H9 (cell line): ENCODE measurements at regions not wholly inside any gene's neighbourhood (a gene's known extent, or its start where the extent isn't known, plus 50 kb on each side); places are given as distances from the start of the nearest gene placed in this dataset.

ENCODE experiments used
- DNase-seq: peaks from one replicate; pipeline ENCODE4 v3.0.0-alpha.2; 2017
- H2AFZ ChIP-seq: one replicate; pipeline ENCODE4 v1.6.1; 2013; ENCODE audit warnings: mild to moderate bottlenecking, low read length, control low read depth, moderate library complexity
- H2AK5ac ChIP-seq: 2 replicates; pipeline ENCODE4 v1.6.1; 2013; ENCODE audit warnings: low read length, control low read depth, mixed read lengths; ENCODE audit not compliant: insufficient read length
- H2BK120ac ChIP-seq: one replicate; pipeline ENCODE4 v1.6.1; 2013; ENCODE audit warnings: low read depth, mild to moderate bottlenecking, low read length, control low read depth, inconsistent platforms; ENCODE audit not compliant: poor library complexity, severe bottlenecking
- H2BK12ac ChIP-seq: 2 replicates; pipeline ENCODE4 v1.6.1; 2013; ENCODE audit warnings: low read length, control low read depth, mixed read lengths, low read depth; ENCODE audit not compliant: insufficient read length
- H2BK15ac ChIP-seq: 2 replicates; pipeline ENCODE4 v1.6.1; 2013; ENCODE audit warnings: low read depth, low read length, control low read depth
- H2BK20ac ChIP-seq: one replicate; pipeline ENCODE4 v1.6.1; 2013; ENCODE audit warnings: low read depth, mild to moderate bottlenecking, low read length, control low read depth, inconsistent platforms; ENCODE audit not compliant: poor library complexity, severe bottlenecking
- H2BK5ac ChIP-seq: 2 replicates; pipeline ENCODE4 v1.6.1; 2013; ENCODE audit warnings: low read length, control low read depth, mixed read lengths; ENCODE audit not compliant: insufficient read length
- H3K14ac ChIP-seq: 2 replicates; pipeline ENCODE4 v1.6.1; 2013; ENCODE audit warnings: low read length, control low read depth; ENCODE audit not compliant: insufficient read depth
- H3K18ac ChIP-seq: 2 replicates; pipeline ENCODE4 v1.6.1; 2013; ENCODE audit warnings: low read depth, mild to moderate bottlenecking, mixed read lengths, low read length, control low read depth; ENCODE audit not compliant: insufficient read length
- H3K23ac ChIP-seq: 2 replicates; pipeline ENCODE4 v1.6.1; 2013; ENCODE audit warnings: low read length, control low read depth, mixed read lengths, low read depth; ENCODE audit not compliant: insufficient read length
- H3K23me2 ChIP-seq: 2 replicates; pipeline ENCODE4 v1.6.1; 2013; ENCODE audit warnings: low read depth, mild to moderate bottlenecking, mixed read lengths, low read length, control low read depth; ENCODE audit not compliant: insufficient read length, poor library complexity, severe bottlenecking
- H3K27ac ChIP-seq: 2 replicates; pipeline ENCODE4 v1.5.1; 2013; ENCODE audit warnings: low read length, control low read depth, mixed read lengths, low read depth; ENCODE audit not compliant: insufficient read length
- H3K27me3 ChIP-seq: 2 replicates; pipeline ENCODE4 v1.6.1; 2013; ENCODE audit warnings: low read length, control low read depth, inconsistent platforms; ENCODE audit not compliant: insufficient read depth
- H3K4ac ChIP-seq: 2 replicates; pipeline ENCODE4 v1.6.1; 2013; ENCODE audit warnings: low read depth, mild to moderate bottlenecking, control low read depth, inconsistent platforms, low read length, moderate library complexity
- H3K4me1 ChIP-seq: 2 replicates; pipeline ENCODE4 v1.6.1; 2013; ENCODE audit warnings: low read length, control low read depth, inconsistent platforms; ENCODE audit not compliant: insufficient read depth
- H3K4me2 ChIP-seq: 2 replicates; pipeline ENCODE4 v1.6.1; 2013; ENCODE audit warnings: low read length, control low read depth, mixed read lengths; ENCODE audit not compliant: insufficient read length, insufficient read depth
- H3K56ac ChIP-seq: 2 replicates; pipeline ENCODE4 v1.6.1; 2013; ENCODE audit warnings: low read depth, mild to moderate bottlenecking, mixed read lengths, low read length, control low read depth; ENCODE audit not compliant: insufficient read length
- H3K79me1 ChIP-seq: 2 replicates; pipeline ENCODE4 v1.6.1; 2013; ENCODE audit warnings: low read depth, mild to moderate bottlenecking, moderate library complexity, low read length, control low read depth, inconsistent platforms; ENCODE audit not compliant: insufficient read depth, poor library complexity, severe bottlenecking
- H3K79me2 ChIP-seq: 2 replicates; pipeline ENCODE4 v1.6.1; 2013; ENCODE audit warnings: low read length, control low read depth, inconsistent platforms; ENCODE audit not compliant: insufficient read depth
- H3K9ac ChIP-seq: 2 replicates; pipeline ENCODE4 v1.6.1; 2013; ENCODE audit warnings: low read length, control low read depth, mixed read lengths; ENCODE audit not compliant: insufficient read length; ENCODE audit errors: extremely low read depth
- H3K9me3 ChIP-seq: one replicate; pipeline ENCODE4 v1.6.1; 2013; ENCODE audit warnings: low read depth, low read length, inconsistent platforms; ENCODE audit not compliant: control insufficient read depth
- H3T11ph ChIP-seq: one replicate; pipeline ENCODE4 v1.6.1; 2013; ENCODE audit warnings: mild to moderate bottlenecking, low read length, control low read depth, inconsistent platforms
- H4K20me1 ChIP-seq: one replicate; pipeline ENCODE4 v1.6.1; 2013; ENCODE audit not compliant: control insufficient read depth, insufficient read length, insufficient read depth
- H4K5ac ChIP-seq: 2 replicates; pipeline ENCODE4 v1.6.1; 2013; ENCODE audit warnings: low read depth, mild to moderate bottlenecking, mixed read lengths, low read length, control low read depth; ENCODE audit not compliant: insufficient read length
- H4K8ac ChIP-seq: replicated peaks from 2 replicates; pipeline ENCODE4 v1.6.1; 2013; ENCODE audit warnings: low read length, control low read depth, mixed read lengths, low read depth; ENCODE audit not compliant: insufficient read length
- H4K91ac ChIP-seq: 2 replicates; pipeline ENCODE4 v1.6.1; 2013; ENCODE audit warnings: low read depth, mild to moderate bottlenecking, moderate library complexity, mixed read lengths, low read length, control low read depth; ENCODE audit not compliant: insufficient read length
- H3K27ac Mint-ChIP-seq, 3 experiments: 2 replicates in 2 of 3; 3 replicates in 1 of 3; pipeline ENCODE4 v1.8.0; 2020 to 2021; ENCODE audit warnings: mixed read lengths in 3 of 3, mild to moderate bottlenecking in 1 of 3, moderate library complexity in 1 of 3
- H3K27me3 Mint-ChIP-seq: 2 replicates; pipeline ENCODE4 v1.8.0; 2021; ENCODE audit warnings: low read depth, mild to moderate bottlenecking, moderate library complexity, mixed read lengths
- H3K36me3 Mint-ChIP-seq, 3 experiments: 2 replicates in 2 of 3; 3 replicates in 1 of 3; pipeline ENCODE4 v1.8.0; 2020 to 2021; ENCODE audit warnings: low read depth in 3 of 3, mixed read lengths in 3 of 3; ENCODE audit not compliant: insufficient read depth in 1 of 3
- H3K4me1 Mint-ChIP-seq, 2 experiments: 2 replicates each; pipeline ENCODE4 v1.8.0; 2020; ENCODE audit warnings: mixed read lengths in 2 of 2
- H3K4me3 Mint-ChIP-seq, 2 experiments: 2 replicates in 1 of 2; 3 replicates in 1 of 2; pipeline ENCODE4 v1.8.0; 2020 to 2021; ENCODE audit warnings: mild to moderate bottlenecking in 2 of 2, mixed read lengths in 2 of 2, moderate library complexity in 1 of 2
- H3K9me3 Mint-ChIP-seq, 2 experiments: 2 replicates in 1 of 2; 3 replicates in 1 of 2; pipeline ENCODE4 v1.8.0; 2020; ENCODE audit warnings: mild to moderate bottlenecking in 2 of 2, mixed read lengths in 2 of 2, moderate library complexity in 1 of 2
- WGBS: extraction: QIAGEN DNeasy Blood & Tissue Kit; methylation state at CpG from one replicate; pipeline ENCODE4 v1.1.7; 2013; ENCODE audit warnings: missing lambda C conversion rate, low lambda C conversion rate, mixed read lengths; ENCODE audit not compliant: insufficient read length; ENCODE audit errors: extremely low coverage; 5-methylcytosine and 5-hydroxymethylcytosine counted together
- TF ChIP-seq, protein P1 (sequence below): fragments of 200-600 bp; sonication (generic); conservative IDR thresholded peaks from 3 replicates; pipeline ENCODE4 v1.8.0; 2021; ENCODE audit warnings: antibody characterized with exemption, mild to moderate bottlenecking

DNA sequence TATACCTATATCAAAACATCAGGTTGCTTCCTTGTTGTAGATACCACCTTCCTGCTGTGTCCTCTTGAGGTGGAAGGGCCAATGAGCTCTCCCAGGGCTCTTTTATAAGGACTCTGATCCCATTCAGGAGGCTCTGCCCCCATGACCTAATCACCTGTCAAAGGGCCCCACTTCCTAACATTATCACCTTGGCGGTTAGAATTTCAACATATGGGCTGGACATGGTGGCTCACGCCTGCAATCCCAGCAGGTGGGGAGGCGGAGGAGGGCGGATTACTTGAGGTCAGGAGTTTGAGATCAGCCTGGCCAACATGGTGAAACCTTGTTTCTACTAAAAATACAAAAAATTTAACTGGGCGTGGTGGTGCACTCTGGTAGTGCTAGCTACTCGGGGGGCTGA, 86.4 kb downstream of the HAPSTR1 start:
- no peak overlapping the region for H2BK15ac ChIP-seq
- TF ChIP-seq, protein P1, sequence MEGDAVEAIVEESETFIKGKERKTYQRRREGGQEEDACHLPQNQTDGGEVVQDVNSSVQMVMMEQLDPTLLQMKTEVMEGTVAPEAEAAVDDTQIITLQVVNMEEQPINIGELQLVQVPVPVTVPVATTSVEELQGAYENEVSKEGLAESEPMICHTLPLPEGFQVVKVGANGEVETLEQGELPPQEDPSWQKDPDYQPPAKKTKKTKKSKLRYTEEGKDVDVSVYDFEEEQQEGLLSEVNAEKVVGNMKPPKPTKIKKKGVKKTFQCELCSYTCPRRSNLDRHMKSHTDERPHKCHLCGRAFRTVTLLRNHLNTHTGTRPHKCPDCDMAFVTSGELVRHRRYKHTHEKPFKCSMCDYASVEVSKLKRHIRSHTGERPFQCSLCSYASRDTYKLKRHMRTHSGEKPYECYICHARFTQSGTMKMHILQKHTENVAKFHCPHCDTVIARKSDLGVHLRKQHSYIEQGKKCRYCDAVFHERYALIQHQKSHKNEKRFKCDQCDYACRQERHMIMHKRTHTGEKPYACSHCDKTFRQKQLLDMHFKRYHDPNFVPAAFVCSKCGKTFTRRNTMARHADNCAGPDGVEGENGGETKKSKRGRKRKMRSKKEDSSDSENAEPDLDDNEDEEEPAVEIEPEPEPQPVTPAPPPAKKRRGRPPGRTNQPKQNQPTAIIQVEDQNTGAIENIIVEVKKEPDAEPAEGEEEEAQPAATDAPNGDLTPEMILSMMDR = no peak
- no peaks in the 10 kb centered on the region for H4K20me1 ChIP-seq
- H4K5ac ChIP-seq = no peak overlapping the region
- H3K27me3 ChIP-seq = no peaks in the 10 kb centered on the region
- H3K4me2 ChIP-seq = no peak overlapping the region
- H2BK12ac ChIP-seq = no peak overlapping the region
- H3K27ac ChIP-seq = no peak overlapping the region
- no peak overlapping the region for H2BK20ac ChIP-seq
- H3K14ac ChIP-seq = no peak overlapping the region
- no peaks in the 10 kb centered on the region for H3K79me2 ChIP-seq
- H2BK5ac ChIP-seq = no peak overlapping the region
- no peak overlapping the region for H2AFZ ChIP-seq
- H3K36me3 Mint-ChIP-seq = no peaks in the 10 kb centered on the region; a peak in 2 of 7 replicates
- H3K27ac Mint-ChIP-seq = peak overlapping the region in 1 of 3 experiments; percentile 44; a peak in 1 of 7 replicates
- no peak overlapping the region for H3K9ac ChIP-seq
- H4K8ac ChIP-seq = no peak overlapping the region
- no peak overlapping the region for H2AK5ac ChIP-seq
- no peak overlapping the region for H3K18ac ChIP-seq
- H3K4me1 Mint-ChIP-seq = peaks cover 0 to 3% of the 10 kb centered on the region in 2 experiments; a peak in 1 of 4 replicates
- WGBS = no CpG with 5 or more reads among the region's 6 CpGs
- no peaks in the 10 kb centered on the region for H3K23me2 ChIP-seq
- no peak overlapping the region for H3K56ac ChIP-seq
- H3K79me1 ChIP-seq = no peaks in the 10 kb centered on the region
- no peak overlapping the region for H3T11ph ChIP-seq
- H3K23ac ChIP-seq = no peak overlapping the region
- H3K4me3 Mint-ChIP-seq = no peak overlapping the region
- DNase-seq = no peak
- H3K4me1 ChIP-seq = no peaks in the 10 kb centered on the region
- no peaks in the 10 kb centered on the region for H3K9me3 ChIP-seq
- no peak overlapping the region for H4K91ac ChIP-seq
- peaks cover 3% of the 10 kb centered on the region for H3K27me3 Mint-ChIP-seq
- H3K4ac ChIP-seq = no peak overlapping the region
- H3K9me3 Mint-ChIP-seq = no peaks in the 10 kb centered on the region; a peak in 1 of 5 replicates
- H2BK120ac ChIP-seq = no peak overlapping the region
